Ishikawa (cell line): ENCODE measurements at regions not wholly inside any gene's neighbourhood (a gene's known extent, or its start where the extent isn't known, plus 50 kb on each side); places are given as distances from the start of the nearest gene placed in this dataset.

Experiments
- CEBPB ChIP-seq: IDR thresholded peaks from 2 replicates; pipeline ENCODE4 v1.6.1; 2012
- EGR1 ChIP-seq: IDR thresholded peaks from 2 replicates; pipeline ENCODE4 v1.6.1; 2012
- EP300 ChIP-seq: IDR thresholded peaks from 2 replicates; pipeline ENCODE4 v1.6.1; 2012; ENCODE audit warnings: borderline replicate concordance
- FOXM1 ChIP-seq: IDR thresholded peaks from 2 replicates; pipeline ENCODE4 v1.6.1; 2012; ENCODE audit warnings: low read depth, borderline replicate concordance
- RAD21 ChIP-seq: IDR thresholded peaks from 2 replicates; pipeline ENCODE4 v1.6.1; 2012; ENCODE audit warnings: low read depth
- TCF12 ChIP-seq: IDR thresholded peaks from 2 replicates; pipeline ENCODE4 v1.6.1; 2012; ENCODE audit warnings: low read depth
- TEAD4 ChIP-seq: IDR thresholded peaks from 2 replicates; pipeline ENCODE4 v1.6.1; 2012
- USF1 ChIP-seq: IDR thresholded peaks from 2 replicates; pipeline ENCODE4 v1.6.1; 2012
- YY1 ChIP-seq: IDR thresholded peaks from 2 replicates; pipeline ENCODE4 v1.6.1; 2012; ENCODE audit warnings: low read depth
- ZBTB7A ChIP-seq: IDR thresholded peaks from 2 replicates; pipeline ENCODE4 v1.6.1; 2012; ENCODE audit warnings: low read depth
- TF ChIP-seq, protein P1 (sequence below): IDR thresholded peaks from 2 replicates; pipeline ENCODE4 v1.6.1; 2012; ENCODE audit warnings: low read depth, mild to moderate bottlenecking
- TF ChIP-seq, protein P2 (sequence below): IDR thresholded peaks from 2 replicates; pipeline ENCODE4 v1.6.1; 2012

- TF ChIP-seq YY1 (no peak), RAD21 (no peak), EGR1 (no peak), TCF12 (no peak), USF1 (no peak), EP300 (no peak), FOXM1 (no peak), ZBTB7A (no peak), CEBPB (no peak), TEAD4 (no peak)
- TF ChIP-seq, protein P1, sequence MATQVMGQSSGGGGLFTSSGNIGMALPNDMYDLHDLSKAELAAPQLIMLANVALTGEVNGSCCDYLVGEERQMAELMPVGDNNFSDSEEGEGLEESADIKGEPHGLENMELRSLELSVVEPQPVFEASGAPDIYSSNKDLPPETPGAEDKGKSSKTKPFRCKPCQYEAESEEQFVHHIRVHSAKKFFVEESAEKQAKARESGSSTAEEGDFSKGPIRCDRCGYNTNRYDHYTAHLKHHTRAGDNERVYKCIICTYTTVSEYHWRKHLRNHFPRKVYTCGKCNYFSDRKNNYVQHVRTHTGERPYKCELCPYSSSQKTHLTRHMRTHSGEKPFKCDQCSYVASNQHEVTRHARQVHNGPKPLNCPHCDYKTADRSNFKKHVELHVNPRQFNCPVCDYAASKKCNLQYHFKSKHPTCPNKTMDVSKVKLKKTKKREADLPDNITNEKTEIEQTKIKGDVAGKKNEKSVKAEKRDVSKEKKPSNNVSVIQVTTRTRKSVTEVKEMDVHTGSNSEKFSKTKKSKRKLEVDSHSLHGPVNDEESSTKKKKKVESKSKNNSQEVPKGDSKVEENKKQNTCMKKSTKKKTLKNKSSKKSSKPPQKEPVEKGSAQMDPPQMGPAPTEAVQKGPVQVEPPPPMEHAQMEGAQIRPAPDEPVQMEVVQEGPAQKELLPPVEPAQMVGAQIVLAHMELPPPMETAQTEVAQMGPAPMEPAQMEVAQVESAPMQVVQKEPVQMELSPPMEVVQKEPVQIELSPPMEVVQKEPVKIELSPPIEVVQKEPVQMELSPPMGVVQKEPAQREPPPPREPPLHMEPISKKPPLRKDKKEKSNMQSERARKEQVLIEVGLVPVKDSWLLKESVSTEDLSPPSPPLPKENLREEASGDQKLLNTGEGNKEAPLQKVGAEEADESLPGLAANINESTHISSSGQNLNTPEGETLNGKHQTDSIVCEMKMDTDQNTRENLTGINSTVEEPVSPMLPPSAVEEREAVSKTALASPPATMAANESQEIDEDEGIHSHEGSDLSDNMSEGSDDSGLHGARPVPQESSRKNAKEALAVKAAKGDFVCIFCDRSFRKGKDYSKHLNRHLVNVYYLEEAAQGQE: no peak
- TF ChIP-seq, protein P2, sequence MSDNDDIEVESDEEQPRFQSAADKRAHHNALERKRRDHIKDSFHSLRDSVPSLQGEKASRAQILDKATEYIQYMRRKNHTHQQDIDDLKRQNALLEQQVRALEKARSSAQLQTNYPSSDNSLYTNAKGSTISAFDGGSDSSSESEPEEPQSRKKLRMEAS: no peak
Observed at GRCh38 chr14:76268047-76268431, 107.9 kb upstream of the ESRRB start.
